PC-3 (cell line): ENCODE measurements at regions not wholly inside any gene's neighbourhood (a gene's known extent, or its start where the extent isn't known, plus 50 kb on each side); places are given as distances from the start of the nearest gene placed in this dataset.

Experiments
- EZH2phosphoT487 ChIP-seq: fragments of 300-600 bp; sonication (generic); IDR thresholded peaks from 2 replicates; pipeline ENCODE4 v1.6.1; 2018; ENCODE audit warnings: mild to moderate bottlenecking, antibody characterized with exemption, low read length, borderline replicate concordance
- TF ChIP-seq, protein P1 (sequence below): fragments of 300-600 bp; sonication (generic); conservative IDR thresholded peaks from 2 replicates; pipeline ENCODE4 v1.5.1; 2017; ENCODE audit warnings: antibody characterized with exemption, low read depth, mild to moderate bottlenecking, low read length

DNA sequence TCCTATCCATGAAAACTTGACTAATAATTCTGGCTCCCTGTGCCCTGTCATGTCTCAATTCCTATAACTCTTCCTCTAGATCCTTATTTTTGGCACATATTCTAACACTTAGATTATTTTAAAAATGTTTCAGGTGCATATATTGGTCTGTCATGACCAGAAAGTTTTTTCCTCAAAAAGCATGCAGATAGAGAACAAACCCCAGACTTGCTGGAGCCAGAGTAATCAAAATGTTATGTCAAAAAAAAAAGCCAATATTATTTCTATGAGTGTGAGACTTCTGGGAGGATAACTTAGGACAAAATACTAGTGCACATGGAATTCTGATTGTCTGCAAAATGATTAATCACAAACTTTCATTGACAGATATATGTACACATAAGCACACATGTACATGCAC is 135.1 kb upstream of the MROH9 start:
- TF ChIP-seq, protein P1, sequence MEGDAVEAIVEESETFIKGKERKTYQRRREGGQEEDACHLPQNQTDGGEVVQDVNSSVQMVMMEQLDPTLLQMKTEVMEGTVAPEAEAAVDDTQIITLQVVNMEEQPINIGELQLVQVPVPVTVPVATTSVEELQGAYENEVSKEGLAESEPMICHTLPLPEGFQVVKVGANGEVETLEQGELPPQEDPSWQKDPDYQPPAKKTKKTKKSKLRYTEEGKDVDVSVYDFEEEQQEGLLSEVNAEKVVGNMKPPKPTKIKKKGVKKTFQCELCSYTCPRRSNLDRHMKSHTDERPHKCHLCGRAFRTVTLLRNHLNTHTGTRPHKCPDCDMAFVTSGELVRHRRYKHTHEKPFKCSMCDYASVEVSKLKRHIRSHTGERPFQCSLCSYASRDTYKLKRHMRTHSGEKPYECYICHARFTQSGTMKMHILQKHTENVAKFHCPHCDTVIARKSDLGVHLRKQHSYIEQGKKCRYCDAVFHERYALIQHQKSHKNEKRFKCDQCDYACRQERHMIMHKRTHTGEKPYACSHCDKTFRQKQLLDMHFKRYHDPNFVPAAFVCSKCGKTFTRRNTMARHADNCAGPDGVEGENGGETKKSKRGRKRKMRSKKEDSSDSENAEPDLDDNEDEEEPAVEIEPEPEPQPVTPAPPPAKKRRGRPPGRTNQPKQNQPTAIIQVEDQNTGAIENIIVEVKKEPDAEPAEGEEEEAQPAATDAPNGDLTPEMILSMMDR, result no peak
- no peak for TF ChIP-seq EZH2phosphoT487
